H1 (cell line): ENCODE measurements at regions not wholly inside any gene's neighbourhood (a gene's known extent, or its start where the extent isn't known, plus 50 kb on each side); places are given as distances from the start of the nearest gene placed in this dataset.

Experiments
- JUN ChIP-seq: IDR thresholded peaks from 2 replicates; pipeline ENCODE4 v1.6.1; 2011; ENCODE audit warnings: low read depth, mild to moderate bottlenecking, improper control_type of control experiment, low read length
- NANOG ChIP-seq: IDR thresholded peaks from 2 replicates; pipeline ENCODE4 v1.6.1; 2011; ENCODE audit warnings: low read length, low read depth, mild to moderate bottlenecking, inconsistent platforms; ENCODE audit not compliant: insufficient read depth, poor library complexity, severe bottlenecking
- RNF2 ChIP-seq: fragments of 200-900, 300-1000 bp; sonication (generic); IDR thresholded peaks from 2 replicates; pipeline ENCODE4 v1.7.1; 2016; ENCODE audit warnings: borderline replicate concordance, low read depth, mild to moderate bottlenecking, antibody characterized with exemption, low read length; ENCODE audit not compliant: poor library complexity, severe bottlenecking; ENCODE audit errors: missing control alignments

GRCh38 chr1:87575528-87575927 is 246.8 kb downstream of the LMO4 start (continued):
- TF ChIP-seq NANOG (no peak), RNF2 (no peak), JUN (no peak)
- TF ChIP-seq, all 59 proteins: peak for 0
